ENCODE measurements at regions not wholly inside any gene's neighbourhood (a gene's known extent, or its start where the extent isn't known, plus 50 kb on each side); places are given as distances from the start of the nearest gene placed in this dataset.

- no peaks in the 10 kb centered on the region for H3K36me3 ChIP-seq (ENCODE audit: control insufficient read depth in 2 of 2, extremely low read depth in 1 of 2, insufficient read depth in 2 of 2, low read length in 2 of 2)
- DNase-seq (ENCODE audit: low read depth, low spot score), result no peak
- FAIRE-seq, result no peak
- no peak overlapping the region for H2AFZ ChIP-seq (ENCODE audit: low read depth, low read length)
- intact Hi-C loops (cut with micrococcal nuclease) (no loop called here), dilution Hi-C loops (cut with MboI; ENCODE audit: extremely low pct_ligation_motif_present, low sequenced_read_pairs) (no loop called here)
- no peak for TF ChIP-seq JUN (IDR thresholded peaks at IDR 0.05; ENCODE audit: borderline replicate concordance, insufficient read depth, insufficient read length, low read depth)
- H3K27me3 ChIP-seq (ENCODE audit: control insufficient read depth in 2 of 2, insufficient read depth in 2 of 2, low read length in 2 of 2), result no peaks in the 10 kb centered on the region
- no peak overlapping the region for H3K9ac ChIP-seq (replicated peaks; ENCODE audit: extremely low read depth, insufficient read depth, low read length)
- POLR2A ChIA-PET, result no interaction called here
- no peaks in the 10 kb centered on the region for H3K9me1 ChIP-seq (replicated peaks; ENCODE audit: control insufficient read depth, extremely low read depth, insufficient read depth, low read length)
- H3K27ac ChIP-seq (ENCODE audit: insufficient read depth, low read depth, low read length), result no peak overlapping the region
- no peaks in the 10 kb centered on the region for H4K20me1 ChIP-seq (replicated peaks; ENCODE audit: control insufficient read depth, extremely low read depth, insufficient read depth, low read length)
- H3K4me2 ChIP-seq (ENCODE audit: insufficient read depth, low read length), result no peak overlapping the region
- H3K4me3 ChIP-seq (replicated peaks in 1 of 3; ENCODE audit: insufficient read depth in 1 of 3, low read depth in 1 of 3, low read length in 3 of 3), result no peak overlapping the region
- BruUV-seq (replicated peaks), result no TSS peak
- no peaks in the 10 kb centered on the region for H3K4me1 ChIP-seq (ENCODE audit: control insufficient read depth, extremely low read depth, insufficient read depth, low read length)
- no peaks in the 10 kb centered on the region for H3K79me2 ChIP-seq (ENCODE audit: control insufficient read depth, insufficient read depth, low read length)
- no peaks in the 10 kb centered on the region for H3K9me3 ChIP-seq (replicated peaks; ENCODE audit: control insufficient read depth, insufficient read depth, low read length)
- CTCF ChIA-PET, result interaction anchor here (1.1 kb wide), 1 partner anchor 69 kb away, joined by 3 read pairs; no protein-coding TSS in a partner anchor
These were observed 586.9 kb upstream of the KLHL1 start for GRCh38 chr13:70694996-70695715.

- dilution Hi-C loops (cut with MboI; ENCODE audit: extremely low pct_ligation_motif_present, low sequenced_read_pairs), result no loop called here
- intact Hi-C loops (cut with micrococcal nuclease), result no loop called here
- FAIRE-seq, result no peak
- no peak overlapping the region for H3K4me2 ChIP-seq (ENCODE audit: insufficient read depth, low read length)
- DNase-seq (ENCODE audit: low read depth, low spot score), result peak; percentile 70
- no peak overlapping the region for H3K9ac ChIP-seq (replicated peaks; ENCODE audit: extremely low read depth, insufficient read depth, low read length)
- no peak overlapping the region for H2AFZ ChIP-seq (ENCODE audit: low read depth, low read length)
- H3K27me3 ChIP-seq (ENCODE audit: control insufficient read depth in 2 of 2, insufficient read depth in 2 of 2, low read length in 2 of 2), result no peaks in the 10 kb centered on the region
- H3K4me1 ChIP-seq (ENCODE audit: control insufficient read depth, extremely low read depth, insufficient read depth, low read length), result peaks cover 3% of the 10 kb centered on the region
- TF ChIP-seq GATA2 (IDR thresholded peaks at IDR 0.05; ENCODE audit: insufficient read depth, insufficient read length, low read depth, low read length) (peak; percentile 24), FOS (IDR thresholded peaks at IDR 0.05; ENCODE audit: borderline replicate concordance, insufficient read depth, low read length) (no peak), POLR2A (IDR thresholded peaks at IDR 0.05; ENCODE audit: low read depth, low read length) (no peak), JUN (IDR thresholded peaks at IDR 0.05; ENCODE audit: borderline replicate concordance, insufficient read depth, insufficient read length, low read depth) (peak; percentile 28)
- H3K9me1 ChIP-seq (replicated peaks; ENCODE audit: control insufficient read depth, extremely low read depth, insufficient read depth, low read length), result no peaks in the 10 kb centered on the region
- H3K36me3 ChIP-seq (ENCODE audit: control insufficient read depth in 2 of 2, extremely low read depth in 1 of 2, insufficient read depth in 2 of 2, low read length in 2 of 2), result no peaks in the 10 kb centered on the region
- H3K79me2 ChIP-seq (ENCODE audit: control insufficient read depth, insufficient read depth, low read length), result no peaks in the 10 kb centered on the region
- no peaks in the 10 kb centered on the region for H4K20me1 ChIP-seq (replicated peaks; ENCODE audit: control insufficient read depth, extremely low read depth, insufficient read depth, low read length)
- POLR2A ChIA-PET, result interaction anchor here (0.6 kb wide), 1 partner anchor 143 kb away, joined by 3 read pairs; no protein-coding TSS in a partner anchor
- no TSS peak for BruUV-seq (replicated peaks)
- CTCF ChIA-PET, result no interaction called here
- no peak overlapping the region for H3K4me3 ChIP-seq (replicated peaks in 1 of 3; ENCODE audit: insufficient read depth in 1 of 3, low read depth in 1 of 3, low read length in 3 of 3)
- H3K9me3 ChIP-seq (replicated peaks; ENCODE audit: control insufficient read depth, insufficient read depth, low read length), result no peaks in the 10 kb centered on the region
- H3K27ac ChIP-seq (ENCODE audit: insufficient read depth, low read depth, low read length), result no peak overlapping the region
These were observed 560.7 kb upstream of the KLHL1 start for GRCh38 chr13:70668983-70669382.
